Liver (tissue), 3 donors: ENCODE measurements at regions not wholly inside any gene's neighbourhood (a gene's known extent, or its start where the extent isn't known, plus 50 kb on each side); places are given as distances from the start of the nearest gene placed in this dataset.

Source experiments
- GABPA ChIP-seq, 2 donors: IDR thresholded peaks in 1 of 2; conservative IDR thresholded peaks in 1 of 2; 2 replicates each; pipeline ENCODE4 v1.6.1; 2016; ENCODE audit warnings: antibody characterized with exemption in 2 of 2, mild to moderate bottlenecking in 1 of 2, moderate library complexity in 1 of 2
- JUND ChIP-seq, 2 donors: IDR thresholded peaks; 2 replicates each; pipeline ENCODE4 v1.6.1; 2016; ENCODE audit warnings: antibody characterized with exemption in 2 of 2
- RAD21 ChIP-seq, 2 donors: IDR thresholded peaks; 2 replicates each; pipeline ENCODE4 v1.6.1; 2016; ENCODE audit warnings: antibody characterized with exemption in 2 of 2, mild to moderate bottlenecking in 2 of 2
- SP1 ChIP-seq: IDR thresholded peaks from 2 replicates; pipeline ENCODE4 v1.6.1; 2018; ENCODE audit warnings: antibody characterized with exemption, mild to moderate bottlenecking
- YY1 ChIP-seq: IDR thresholded peaks from 2 replicates; pipeline ENCODE4 v1.6.1; 2016; ENCODE audit warnings: antibody characterized with exemption, mild to moderate bottlenecking
- TF ChIP-seq, protein P1 (sequence below): IDR thresholded peaks from 2 replicates; pipeline ENCODE4 v1.6.1; 2016; ENCODE audit warnings: antibody characterized with exemption, mild to moderate bottlenecking
- TF ChIP-seq, protein P2 (sequence below): fragments of 150-350 bp; IDR thresholded peaks from 2 replicates; pipeline ENCODE4 v1.5.1; 2017; ENCODE audit warnings: improper control_type of control experiment, low read depth, low read length; ENCODE audit not compliant: missing input control
- TF ChIP-seq, protein P3 (sequence below): IDR thresholded peaks from 2 replicates; pipeline ENCODE4 v1.6.1; 2016; ENCODE audit warnings: antibody characterized with exemption
- TF ChIP-seq, protein P4 (sequence below): IDR thresholded peaks from 2 replicates; pipeline ENCODE4 v1.6.1; 2016; ENCODE audit warnings: antibody characterized with exemption
- donor health status: healthy.
- donor health status: healthy.

DNA sequence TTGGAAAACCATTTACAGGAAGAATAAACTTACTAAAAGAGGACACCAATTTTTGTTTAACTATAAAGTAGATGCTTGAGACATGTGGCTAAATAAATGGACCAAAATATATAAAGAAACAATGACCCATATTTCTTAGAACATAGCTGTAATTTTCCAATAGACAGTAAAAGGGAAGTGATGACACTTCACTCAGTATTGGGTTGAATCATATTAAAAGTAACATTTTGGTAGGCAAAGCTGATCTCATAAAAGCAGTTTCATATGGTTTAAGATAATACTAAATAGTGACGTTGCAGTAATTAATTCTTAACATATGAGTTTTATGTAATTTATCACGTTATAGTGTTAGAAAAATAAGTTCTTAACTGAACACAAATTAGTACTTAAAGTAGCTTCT is 308.9 kb upstream of the RUNX1 start:
- TF ChIP-seq, protein P1, sequence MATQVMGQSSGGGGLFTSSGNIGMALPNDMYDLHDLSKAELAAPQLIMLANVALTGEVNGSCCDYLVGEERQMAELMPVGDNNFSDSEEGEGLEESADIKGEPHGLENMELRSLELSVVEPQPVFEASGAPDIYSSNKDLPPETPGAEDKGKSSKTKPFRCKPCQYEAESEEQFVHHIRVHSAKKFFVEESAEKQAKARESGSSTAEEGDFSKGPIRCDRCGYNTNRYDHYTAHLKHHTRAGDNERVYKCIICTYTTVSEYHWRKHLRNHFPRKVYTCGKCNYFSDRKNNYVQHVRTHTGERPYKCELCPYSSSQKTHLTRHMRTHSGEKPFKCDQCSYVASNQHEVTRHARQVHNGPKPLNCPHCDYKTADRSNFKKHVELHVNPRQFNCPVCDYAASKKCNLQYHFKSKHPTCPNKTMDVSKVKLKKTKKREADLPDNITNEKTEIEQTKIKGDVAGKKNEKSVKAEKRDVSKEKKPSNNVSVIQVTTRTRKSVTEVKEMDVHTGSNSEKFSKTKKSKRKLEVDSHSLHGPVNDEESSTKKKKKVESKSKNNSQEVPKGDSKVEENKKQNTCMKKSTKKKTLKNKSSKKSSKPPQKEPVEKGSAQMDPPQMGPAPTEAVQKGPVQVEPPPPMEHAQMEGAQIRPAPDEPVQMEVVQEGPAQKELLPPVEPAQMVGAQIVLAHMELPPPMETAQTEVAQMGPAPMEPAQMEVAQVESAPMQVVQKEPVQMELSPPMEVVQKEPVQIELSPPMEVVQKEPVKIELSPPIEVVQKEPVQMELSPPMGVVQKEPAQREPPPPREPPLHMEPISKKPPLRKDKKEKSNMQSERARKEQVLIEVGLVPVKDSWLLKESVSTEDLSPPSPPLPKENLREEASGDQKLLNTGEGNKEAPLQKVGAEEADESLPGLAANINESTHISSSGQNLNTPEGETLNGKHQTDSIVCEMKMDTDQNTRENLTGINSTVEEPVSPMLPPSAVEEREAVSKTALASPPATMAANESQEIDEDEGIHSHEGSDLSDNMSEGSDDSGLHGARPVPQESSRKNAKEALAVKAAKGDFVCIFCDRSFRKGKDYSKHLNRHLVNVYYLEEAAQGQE: no peak
- TF ChIP-seq, protein P2, sequence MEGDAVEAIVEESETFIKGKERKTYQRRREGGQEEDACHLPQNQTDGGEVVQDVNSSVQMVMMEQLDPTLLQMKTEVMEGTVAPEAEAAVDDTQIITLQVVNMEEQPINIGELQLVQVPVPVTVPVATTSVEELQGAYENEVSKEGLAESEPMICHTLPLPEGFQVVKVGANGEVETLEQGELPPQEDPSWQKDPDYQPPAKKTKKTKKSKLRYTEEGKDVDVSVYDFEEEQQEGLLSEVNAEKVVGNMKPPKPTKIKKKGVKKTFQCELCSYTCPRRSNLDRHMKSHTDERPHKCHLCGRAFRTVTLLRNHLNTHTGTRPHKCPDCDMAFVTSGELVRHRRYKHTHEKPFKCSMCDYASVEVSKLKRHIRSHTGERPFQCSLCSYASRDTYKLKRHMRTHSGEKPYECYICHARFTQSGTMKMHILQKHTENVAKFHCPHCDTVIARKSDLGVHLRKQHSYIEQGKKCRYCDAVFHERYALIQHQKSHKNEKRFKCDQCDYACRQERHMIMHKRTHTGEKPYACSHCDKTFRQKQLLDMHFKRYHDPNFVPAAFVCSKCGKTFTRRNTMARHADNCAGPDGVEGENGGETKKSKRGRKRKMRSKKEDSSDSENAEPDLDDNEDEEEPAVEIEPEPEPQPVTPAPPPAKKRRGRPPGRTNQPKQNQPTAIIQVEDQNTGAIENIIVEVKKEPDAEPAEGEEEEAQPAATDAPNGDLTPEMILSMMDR: no peak
- TF ChIP-seq SP1: no peak
- TF ChIP-seq RAD21 (IDR thresholded peaks at IDR 0.05): no peak
- TF ChIP-seq, protein P3, sequence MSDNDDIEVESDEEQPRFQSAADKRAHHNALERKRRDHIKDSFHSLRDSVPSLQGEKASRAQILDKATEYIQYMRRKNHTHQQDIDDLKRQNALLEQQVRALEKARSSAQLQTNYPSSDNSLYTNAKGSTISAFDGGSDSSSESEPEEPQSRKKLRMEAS: no peak
- no peak for TF ChIP-seq JUND (IDR thresholded peaks at IDR 0.05)
- no peak for TF ChIP-seq GABPA (IDR thresholded peaks at IDR 0.05 in 1 of 2, conservative IDR thresholded peaks at IDR 0.05 in 1 of 2)
- TF ChIP-seq, protein P4, sequence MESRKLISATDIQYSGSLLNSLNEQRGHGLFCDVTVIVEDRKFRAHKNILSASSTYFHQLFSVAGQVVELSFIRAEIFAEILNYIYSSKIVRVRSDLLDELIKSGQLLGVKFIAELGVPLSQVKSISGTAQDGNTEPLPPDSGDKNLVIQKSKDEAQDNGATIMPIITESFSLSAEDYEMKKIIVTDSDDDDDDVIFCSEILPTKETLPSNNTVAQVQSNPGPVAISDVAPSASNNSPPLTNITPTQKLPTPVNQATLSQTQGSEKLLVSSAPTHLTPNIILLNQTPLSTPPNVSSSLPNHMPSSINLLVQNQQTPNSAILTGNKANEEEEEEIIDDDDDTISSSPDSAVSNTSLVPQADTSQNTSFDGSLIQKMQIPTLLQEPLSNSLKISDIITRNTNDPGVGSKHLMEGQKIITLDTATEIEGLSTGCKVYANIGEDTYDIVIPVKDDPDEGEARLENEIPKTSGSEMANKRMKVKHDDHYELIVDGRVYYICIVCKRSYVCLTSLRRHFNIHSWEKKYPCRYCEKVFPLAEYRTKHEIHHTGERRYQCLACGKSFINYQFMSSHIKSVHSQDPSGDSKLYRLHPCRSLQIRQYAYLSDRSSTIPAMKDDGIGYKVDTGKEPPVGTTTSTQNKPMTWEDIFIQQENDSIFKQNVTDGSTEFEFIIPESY: no peak
- TF ChIP-seq YY1: no peak
